Breast epithelium (tissue), 4 donors: ENCODE measurements at regions not wholly inside any gene's neighbourhood (a gene's known extent, or its start where the extent isn't known, plus 50 kb on each side); places are given as distances from the start of the nearest gene placed in this dataset.

ENCODE experiments used
- DNase-seq, 2 donors: peaks; one replicate each; pipeline ENCODE4 v3.0.0-alpha.2; 2019; ENCODE audit warnings: low spot score in 2 of 2
- H3K27ac ChIP-seq, 2 donors: fragments of 200-600 bp; sonication (generic) in 1 of 2; one replicate each; pipeline ENCODE4 v1.5.1; 2016 to 2019; ENCODE audit warnings: mild to moderate bottlenecking in 1 of 2
- H3K27me3 ChIP-seq, 2 donors: fragments of 200-600 bp; sonication (generic) in 1 of 2; one replicate each; pipeline versions ENCODE4 v1.5.1 to v1.6.0; 2017 to 2019; ENCODE audit warnings: control low read depth in 1 of 2, mild to moderate bottlenecking in 1 of 2
- H3K36me3 ChIP-seq: fragments of 200-600 bp; one replicate; pipeline ENCODE4 v1.5.1; 2019
- H3K4me1 ChIP-seq, 2 donors: fragments of 200-600 bp; sonication (generic); one replicate each; pipeline ENCODE4 v1.5.1; 2016 to 2019; ENCODE audit warnings: control low read depth in 1 of 2
- H3K4me3 ChIP-seq, 3 donors: fragments of 200-600 bp; sonication (generic); 1 replicate in 2 of 3; 2 replicates in 1 of 3; pipeline ENCODE4 v1.5.1; 2016 to 2019; ENCODE audit warnings: mild to moderate bottlenecking in 3 of 3, moderate library complexity in 2 of 3
- H3K9me3 ChIP-seq, 2 donors: fragments of 200-600 bp; sonication (generic) in 1 of 2; one replicate each; pipeline ENCODE4 v1.5.1; 2016 to 2019; ENCODE audit warnings: control low read depth in 1 of 2
- CTCF ChIP-seq, 3 donors: fragments of 450-650 bp; IDR thresholded peaks; one replicate each; pipeline ENCODE4 v1.5.1; 2016 to 2017; ENCODE audit warnings: antibody characterized with exemption in 3 of 3, mild to moderate bottlenecking in 3 of 3, moderate library complexity in 3 of 3
- POLR2A ChIP-seq: fragments of 450-650 bp; IDR thresholded peaks from one replicate; pipeline ENCODE4 v1.6.1; 2016; ENCODE audit warnings: antibody characterized with exemption, mild to moderate bottlenecking, moderate library complexity
- POLR2AphosphoS5 ChIP-seq, 3 donors: sonication (generic); formaldehyde crosslinking; IDR thresholded peaks; one replicate each; pipeline ENCODE4 v1.6.1; 2017; ENCODE audit warnings: antibody characterized with exemption in 3 of 3
- intact Hi-C: fragments of 100-400 bp; cut with DNase I; formaldehyde crosslinking; loops from one replicate; pipeline ENCODE4 v1.15.1; 2023; ENCODE audit warnings: low total_unique reads

DNA sequence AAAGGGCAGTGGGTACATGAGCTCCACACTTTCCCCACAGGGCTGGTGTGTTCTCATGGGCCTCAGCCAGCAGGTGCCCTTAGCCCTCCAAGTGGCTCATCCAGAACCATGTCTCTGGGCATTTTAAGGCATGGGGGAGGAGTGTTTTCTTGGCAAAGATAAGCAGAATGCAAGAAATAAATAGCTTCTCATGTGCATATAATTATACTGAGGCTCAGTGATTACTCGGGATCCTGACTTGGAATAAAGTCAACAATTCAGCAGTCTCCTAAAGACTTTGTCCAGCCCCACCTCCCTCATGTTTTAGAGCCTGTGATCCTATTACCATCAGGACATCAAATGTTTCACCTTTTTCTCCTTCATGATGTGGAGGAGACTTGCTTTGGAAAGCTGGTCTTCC lies 92.7 kb upstream of the COG2 start:
- H3K4me1 ChIP-seq = no peaks in the 10 kb centered on the region
- H3K9me3 ChIP-seq = no peaks in the 10 kb centered on the region
- no peak overlapping the region for H3K27ac ChIP-seq
- H3K27me3 ChIP-seq = no peaks in the 10 kb centered on the region
- no peak for TF ChIP-seq POLR2A
- no peak for TF ChIP-seq CTCF (IDR thresholded peaks at IDR 0.05)
- no peak for TF ChIP-seq POLR2AphosphoS5 (IDR thresholded peaks at IDR 0.05)
- H3K36me3 ChIP-seq = no peaks in the 10 kb centered on the region
- no peak overlapping the region for H3K4me3 ChIP-seq
- intact Hi-C loops = no loop called here
- no peak for DNase-seq

DNA sequence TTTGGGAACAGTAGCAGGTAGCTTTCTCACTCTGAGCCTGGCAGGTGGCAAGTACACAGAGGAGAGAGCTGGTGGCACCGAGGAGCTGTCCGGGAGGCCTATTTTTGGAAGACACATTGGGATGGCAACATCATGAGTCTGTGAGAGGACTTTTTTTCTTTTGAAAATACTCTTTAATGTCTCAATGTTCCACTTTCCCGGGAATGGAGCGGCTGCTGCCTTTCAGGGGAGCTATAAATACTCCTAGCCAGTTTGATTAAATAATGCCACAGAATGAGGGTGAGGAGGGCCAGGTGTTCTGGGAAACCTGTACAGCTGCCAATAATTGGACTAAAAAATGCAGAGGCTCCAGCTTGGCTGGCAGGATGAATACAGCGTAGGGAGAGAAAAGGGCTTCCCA lies 93.3 kb upstream of the COG2 start:
- Histone ChIP-seq H3K4me1 (no peaks in the 10 kb centered on the region), H3K4me3 (no peak overlapping the region), H3K27ac (no peak overlapping the region), H3K27me3 (no peaks in the 10 kb centered on the region), H3K9me3 (no peaks in the 10 kb centered on the region), H3K36me3 (no peaks in the 10 kb centered on the region)
- TF ChIP-seq POLR2AphosphoS5 (IDR thresholded peaks at IDR 0.05) (no peak), CTCF (IDR thresholded peaks at IDR 0.05) (no peak)
- intact Hi-C loops = no loop called here
- no peak for DNase-seq

DNA sequence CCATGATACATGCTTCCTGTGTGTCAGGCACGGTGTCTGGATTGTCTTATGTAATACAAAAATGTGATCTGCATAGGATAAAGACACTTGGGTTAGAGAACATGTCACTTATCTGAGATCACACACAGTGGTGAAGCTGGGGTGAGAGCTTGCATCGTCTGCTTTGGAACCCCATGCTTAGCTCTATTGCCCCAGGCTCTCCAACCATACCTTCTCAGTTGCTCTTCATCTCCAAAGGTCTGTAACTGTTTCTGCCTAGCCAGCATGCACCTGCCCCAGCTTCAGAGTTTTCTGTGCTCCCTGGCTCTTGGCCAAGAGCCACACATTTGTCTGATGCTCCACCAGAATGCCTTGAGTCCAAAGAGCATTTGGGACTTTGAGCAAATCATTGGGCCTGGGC lies 93.9 kb upstream of the COG2 start:
- H3K4me3 ChIP-seq = no peak overlapping the region
- H3K4me1 ChIP-seq = no peaks in the 10 kb centered on the region
- DNase-seq = no peak
- no peak overlapping the region for H3K27ac ChIP-seq
- no peak for TF ChIP-seq POLR2A
- H3K9me3 ChIP-seq = no peaks in the 10 kb centered on the region
- intact Hi-C loops = no loop called here
- H3K36me3 ChIP-seq = no peaks in the 10 kb centered on the region
- no peaks in the 10 kb centered on the region for H3K27me3 ChIP-seq

DNA sequence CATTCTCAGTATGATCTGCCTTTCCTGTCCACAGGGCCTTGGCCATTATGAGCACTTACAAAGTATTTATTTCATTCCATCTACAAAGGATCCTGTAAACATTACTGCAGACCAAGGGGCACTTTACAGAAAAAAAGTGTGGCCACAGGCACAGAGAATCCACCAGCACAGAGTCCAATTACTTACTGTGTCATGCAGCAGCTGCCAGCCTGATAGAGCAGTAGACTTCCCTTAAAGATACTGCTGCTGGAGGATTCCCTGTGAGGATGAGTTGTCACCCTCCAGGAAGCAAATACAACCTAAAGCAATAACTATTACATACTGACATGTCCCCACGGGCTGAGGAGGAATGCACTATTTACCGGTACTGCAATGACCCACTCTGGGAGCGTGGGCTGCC lies 97.1 kb upstream of the COG2 start:
- no peak for DNase-seq
- H3K9me3 ChIP-seq = no peaks in the 10 kb centered on the region
- no peaks in the 10 kb centered on the region for H3K4me1 ChIP-seq
- intact Hi-C loops = no loop called here
- H3K36me3 ChIP-seq = no peaks in the 10 kb centered on the region
- H3K4me3 ChIP-seq = no peak overlapping the region
- no peak overlapping the region for H3K27ac ChIP-seq
- TF ChIP-seq CTCF (IDR thresholded peaks at IDR 0.05) = no peak
- TF ChIP-seq POLR2AphosphoS5 (IDR thresholded peaks at IDR 0.05) = no peak
- TF ChIP-seq POLR2A = no peak
- no peaks in the 10 kb centered on the region for H3K27me3 ChIP-seq

- H3K4me3 ChIP-seq = no peak overlapping the region
- no peak for TF ChIP-seq POLR2A
- intact Hi-C loops = no loop called here
These were observed 97.5 kb upstream of the COG2 start for GRCh38 chr1:230544758-230545157.

GRCh38 chr1:230543085-230543484 lies 99.2 kb upstream of the COG2 start:
- Histone ChIP-seq H3K9me3 (no peaks in the 10 kb centered on the region), H3K27ac (no peak overlapping the region), H3K27me3 (no peaks in the 10 kb centered on the region), H3K4me1 (no peaks in the 10 kb centered on the region), H3K4me3 (no peak overlapping the region), H3K36me3 (no peaks in the 10 kb centered on the region)
- TF ChIP-seq CTCF (IDR thresholded peaks at IDR 0.05) (no peak), POLR2A (no peak), POLR2AphosphoS5 (IDR thresholded peaks at IDR 0.05) (no peak)
- intact Hi-C loops = no loop called here
- no peak for DNase-seq

More at GRCh38 chr1:230544758-230545157, 97.5 kb upstream of the COG2 start:
- no peaks in the 10 kb centered on the region for H3K36me3 ChIP-seq
- H3K27ac ChIP-seq = no peak overlapping the region
- no peaks in the 10 kb centered on the region for H3K4me1 ChIP-seq
- H3K9me3 ChIP-seq = no peaks in the 10 kb centered on the region
- H3K27me3 ChIP-seq = no peaks in the 10 kb centered on the region
- DNase-seq = no peak
